GM12878 (cell line): ENCODE measurements at regions not wholly inside any gene's neighbourhood (a gene's known extent, or its start where the extent isn't known, plus 50 kb on each side); places are given as distances from the start of the nearest gene placed in this dataset.

Source experiments
- ATAC-seq: fragments of 200-7000 bp; cut with Tn5 transposase; 3 replicates; pipeline ENCODE4 v1.9.1; 2020; ENCODE audit warnings: mild to moderate bottlenecking, moderate library complexity
- BruUV-seq: library from RNA; stranded (reverse); fragments of 400-500 nt; replicated peaks from 2 replicates; lab custom pipeline; 2021; lab: Mats Ljungman, UMichigan
- CTCF ChIA-PET: fragments of 300-600 bp; sonication (Branson Sonifier 250); formaldehyde crosslinking; extraction: SDS; loops from one replicate; lab custom pipeline; 2021; ENCODE audit warnings: inconsistent platforms; lab: Yijun Ruan, JAX
- POLR2A ChIA-PET: fragments of 350-600 bp; formaldehyde crosslinking; extraction: SDS; loops from one replicate; lab custom pipeline; 2021; ENCODE audit warnings: inconsistent platforms; lab: Charles Lee
- RAD21 ChIA-PET: fragments of 300-600 bp; sonication (Branson Sonifier 250); formaldehyde crosslinking; loops from one replicate; lab custom pipeline; 2023; ENCODE audit warnings: antibody characterized with exemption; ENCODE audit not compliant: unreplicated experiment; lab: Charles Lee
- SMC1A ChIA-PET: fragments of 300-600 bp; sonication (Branson Sonifier 250); formaldehyde crosslinking; loops from one replicate; lab custom pipeline; 2023; ENCODE audit not compliant: unreplicated experiment, uncharacterized antibody; lab: Charles Lee
- DNase-seq: peaks from one replicate; pipeline ENCODE4 v3.0.0-alpha.2; 2011; ENCODE audit warnings: low read depth, low spot score
- FAIRE-seq: peaks from 3 replicates; lab custom pipeline; 2011; peaks lifted over from hg19 to GRCh38; lab: Jason Lieb, UNC
- H2AFZ ChIP-seq: 2 replicates; pipeline ENCODE4 v1.6.0; 2011; ENCODE audit warnings: low read depth, low read length, control low read depth; ENCODE audit not compliant: control insufficient read depth
- H3K27ac ChIP-seq: 2 replicates; pipeline ENCODE4 v1.5.1; 2011; ENCODE audit warnings: control low read depth; ENCODE audit not compliant: control insufficient read depth, insufficient read depth
- H3K27me3 ChIP-seq, 2 experiments: replicated peaks in 1 of 2; 2 replicates each; pipeline versions ENCODE4 v1.6.0 to v1.6.1; 2011; ENCODE audit warnings: low read length in 1 of 2; ENCODE audit not compliant: control insufficient read depth in 2 of 2, insufficient read depth in 2 of 2
- H3K36me3 ChIP-seq, 2 experiments: 2 replicates each; pipeline ENCODE4 v1.5.1; 2011; ENCODE audit warnings: low read length in 1 of 2; ENCODE audit not compliant: control insufficient read depth in 2 of 2, insufficient read depth in 2 of 2
- H3K4me1 ChIP-seq: 2 replicates; pipeline ENCODE4 v1.6.1; 2011; ENCODE audit warnings: mild to moderate bottlenecking, low read length, moderate library complexity, mixed read lengths; ENCODE audit not compliant: control insufficient read depth, insufficient read depth
- H3K4me2 ChIP-seq: 2 replicates; pipeline ENCODE4 v1.6.0; 2011; ENCODE audit warnings: control low read depth; ENCODE audit not compliant: control insufficient read depth, insufficient read depth
- H3K4me3 ChIP-seq: fragments of 200-600 bp; sonication (generic); 2 replicates; pipeline ENCODE4 v1.5.1; 2016
- H3K79me2 ChIP-seq: 2 replicates; pipeline ENCODE4 v1.6.0; 2011; ENCODE audit warnings: low read length; ENCODE audit not compliant: control insufficient read depth, insufficient read depth
- H3K9ac ChIP-seq: 2 replicates; pipeline ENCODE4 v1.8.0; 2011; ENCODE audit warnings: low read length, control low read depth, mixed read lengths; ENCODE audit not compliant: control insufficient read depth, insufficient read depth
- H3K9me3 ChIP-seq: replicated peaks from 3 replicates; pipeline ENCODE4 v1.5.1; 2011; ENCODE audit warnings: mild to moderate bottlenecking, low read length; ENCODE audit not compliant: control insufficient read depth, insufficient read depth
- H4K20me1 ChIP-seq: 2 replicates; pipeline ENCODE4 v1.6.0; 2011; ENCODE audit not compliant: control insufficient read depth, insufficient read depth
- ATF3 ChIP-seq: IDR thresholded peaks from 2 replicates; pipeline ENCODE4 v1.6.1; 2011; ENCODE audit warnings: low read depth, mild to moderate bottlenecking, low read length, moderate library complexity, borderline replicate concordance; ENCODE audit errors: extremely low read depth
- BCL11A ChIP-seq: IDR thresholded peaks from 2 replicates; pipeline ENCODE4 v1.6.1; 2011; ENCODE audit warnings: low read depth, low read length
- CBX5 ChIP-seq: sonication (generic); IDR thresholded peaks from 2 replicates; pipeline ENCODE4 v1.6.1; 2016; ENCODE audit warnings: low read depth, moderate library complexity, mild to moderate bottlenecking, inconsistent platforms
- NFIC ChIP-seq: IDR thresholded peaks from 2 replicates; pipeline ENCODE4 v1.6.1; 2012; ENCODE audit warnings: low read depth, mild to moderate bottlenecking, inconsistent platforms, low read length, moderate library complexity
- SMAD5 ChIP-seq: IDR thresholded peaks from 2 replicates; pipeline ENCODE4 v1.6.1; 2016; ENCODE audit warnings: antibody characterized with exemption, low read depth
- ZNF622 ChIP-seq: fragments of 450-650 bp; IDR thresholded peaks from 2 replicates; pipeline ENCODE4 v1.6.1; 2017; ENCODE audit warnings: mild to moderate bottlenecking, inconsistent platforms
- WGBS: methylation state at CpG from one replicate; pipeline ENCODE4 v1.1.6; 2016; ENCODE audit warnings: low lambda C conversion rate; ENCODE audit not compliant: insufficient replicate concordance, insufficient coverage; ENCODE audit errors: missing lambda C conversion rate; 5-methylcytosine and 5-hydroxymethylcytosine counted together
- in situ Hi-C: fragments of 300-500 bp; cut with MboI; formaldehyde crosslinking; loops from 9 replicates; pipeline ENCODE4 v1.14.3; 2018; ENCODE audit warnings: mixed read lengths
- intact Hi-C: fragments of 100-400 bp; cut with micrococcal nuclease; formaldehyde crosslinking; loops from one replicate; pipeline ENCODE4 v1.14.2; 2022; ENCODE audit not compliant: unreplicated experiment
- TF ChIP-seq, protein P1 (sequence below): IDR thresholded peaks from 2 replicates; pipeline ENCODE4 v1.6.1; 2012; ENCODE audit warnings: low read depth, low read length, improper control_type of control experiment
- TF ChIP-seq, protein P2 (sequence below): fragments of 150-350 bp; IDR thresholded peaks from 2 replicates; pipeline ENCODE4 v1.6.1; 2016; ENCODE audit warnings: low read depth, low read length
- TF ChIP-seq, protein P3 (sequence below): IDR thresholded peaks from 2 replicates; pipeline ENCODE4 v1.6.1; 2012; ENCODE audit warnings: low read depth, low read length, improper control_type of control experiment
- TF ChIP-seq, protein P4 (sequence below): IDR thresholded peaks from 2 replicates; pipeline ENCODE4 v1.6.1; 2011; ENCODE audit warnings: low read depth, low read length, improper control_type of control experiment, borderline replicate concordance

- no peaks in the 10 kb centered on the region for H3K36me3 ChIP-seq
- H3K9me3 ChIP-seq: peaks cover 10% of the 10 kb centered on the region; the same call in 2 of the 3 replicates
- H3K27ac ChIP-seq: no peak overlapping the region
- no peak overlapping the region for H3K9ac ChIP-seq
- CTCF ChIA-PET: no interaction called here
- no TSS peak for BruUV-seq
- TF ChIP-seq CBX5: peak; percentile 24; the same call in 1 of the 2 replicates
- TF ChIP-seq, protein P1, sequence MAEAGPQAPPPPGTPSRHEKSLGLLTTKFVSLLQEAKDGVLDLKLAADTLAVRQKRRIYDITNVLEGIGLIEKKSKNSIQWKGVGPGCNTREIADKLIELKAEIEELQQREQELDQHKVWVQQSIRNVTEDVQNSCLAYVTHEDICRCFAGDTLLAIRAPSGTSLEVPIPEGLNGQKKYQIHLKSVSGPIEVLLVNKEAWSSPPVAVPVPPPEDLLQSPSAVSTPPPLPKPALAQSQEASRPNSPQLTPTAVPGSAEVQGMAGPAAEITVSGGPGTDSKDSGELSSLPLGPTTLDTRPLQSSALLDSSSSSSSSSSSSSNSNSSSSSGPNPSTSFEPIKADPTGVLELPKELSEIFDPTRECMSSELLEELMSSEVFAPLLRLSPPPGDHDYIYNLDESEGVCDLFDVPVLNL: no peak
- H3K27me3 ChIP-seq: no peaks in the 10 kb centered on the region
- SMC1A ChIA-PET: interaction anchor here (0.6 kb wide), 1 partner anchor 156 kb away, joined by 4 read pairs; no protein-coding TSS in a partner anchor
- FAIRE-seq (no peak), DNase-seq (no peak), ATAC-seq (no peak)
- RAD21 ChIA-PET: no interaction called here
- POLR2A ChIA-PET: no interaction called here
- WGBS: 14% methylated on average over 3 of the region's 3 CpGs
- intact Hi-C loops: no loop called here
- no peaks in the 10 kb centered on the region for H3K4me1 ChIP-seq
- in situ Hi-C loops: no loop called here
- no peak overlapping the region for H3K4me2 ChIP-seq
- H3K79me2 ChIP-seq: no peaks in the 10 kb centered on the region
- H2AFZ ChIP-seq: no peak overlapping the region
- H4K20me1 ChIP-seq: no peaks in the 10 kb centered on the region
- no peak overlapping the region for H3K4me3 ChIP-seq
These were observed 304.2 kb upstream of the CADM1 start for GRCh38 chr11:115808351-115808940.

DNA sequence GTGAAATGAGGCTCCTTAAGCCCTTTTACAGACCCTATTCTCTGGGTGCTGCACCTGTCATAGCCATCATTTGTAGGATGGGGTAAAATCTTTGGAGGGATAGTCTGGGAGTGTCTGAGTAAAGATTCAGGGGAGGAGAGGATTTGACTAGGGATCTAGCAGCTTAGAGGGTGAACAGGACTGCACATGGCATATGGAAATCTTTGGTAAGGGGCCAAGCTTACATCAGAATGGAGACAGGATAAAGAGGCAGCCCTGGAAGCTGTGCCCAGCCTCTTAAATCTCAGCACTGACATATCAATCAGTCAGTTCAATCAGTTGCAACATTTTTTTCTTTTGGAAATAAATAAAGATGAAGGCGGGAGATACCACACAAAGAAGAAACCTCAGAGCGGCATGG lies 301.8 kb upstream of the CADM1 start:
- 97% methylated on average over 2 of the region's 2 CpGs for WGBS
- no peak overlapping the region for H3K9ac ChIP-seq
- H3K27ac ChIP-seq: no peak overlapping the region
- in situ Hi-C loops: no loop called here
- RAD21 ChIA-PET: no interaction called here
- no peak overlapping the region for H3K4me3 ChIP-seq
- H3K79me2 ChIP-seq: no peaks in the 10 kb centered on the region
- no peak for DNase-seq
- intact Hi-C loops: no loop called here
- CTCF ChIA-PET: no interaction called here
- POLR2A ChIA-PET: no interaction called here
- no peaks in the 10 kb centered on the region for H3K4me1 ChIP-seq
- no peak overlapping the region for H3K4me2 ChIP-seq
- SMC1A ChIA-PET: interaction anchor here (1.2 kb wide), 1 partner anchor 12 kb away, joined by 3 read pairs; no protein-coding TSS in a partner anchor
- no peak overlapping the region for H2AFZ ChIP-seq
- H3K27me3 ChIP-seq: no peaks in the 10 kb centered on the region
- no TSS peak for BruUV-seq
- no peak for ATAC-seq
- H3K36me3 ChIP-seq: no peaks in the 10 kb centered on the region
- no peaks in the 10 kb centered on the region for H4K20me1 ChIP-seq
- FAIRE-seq: no peak
- H3K9me3 ChIP-seq: peaks cover 10% of the 10 kb centered on the region; the same call in 2 of the 3 replicates
- TF ChIP-seq, protein P2, sequence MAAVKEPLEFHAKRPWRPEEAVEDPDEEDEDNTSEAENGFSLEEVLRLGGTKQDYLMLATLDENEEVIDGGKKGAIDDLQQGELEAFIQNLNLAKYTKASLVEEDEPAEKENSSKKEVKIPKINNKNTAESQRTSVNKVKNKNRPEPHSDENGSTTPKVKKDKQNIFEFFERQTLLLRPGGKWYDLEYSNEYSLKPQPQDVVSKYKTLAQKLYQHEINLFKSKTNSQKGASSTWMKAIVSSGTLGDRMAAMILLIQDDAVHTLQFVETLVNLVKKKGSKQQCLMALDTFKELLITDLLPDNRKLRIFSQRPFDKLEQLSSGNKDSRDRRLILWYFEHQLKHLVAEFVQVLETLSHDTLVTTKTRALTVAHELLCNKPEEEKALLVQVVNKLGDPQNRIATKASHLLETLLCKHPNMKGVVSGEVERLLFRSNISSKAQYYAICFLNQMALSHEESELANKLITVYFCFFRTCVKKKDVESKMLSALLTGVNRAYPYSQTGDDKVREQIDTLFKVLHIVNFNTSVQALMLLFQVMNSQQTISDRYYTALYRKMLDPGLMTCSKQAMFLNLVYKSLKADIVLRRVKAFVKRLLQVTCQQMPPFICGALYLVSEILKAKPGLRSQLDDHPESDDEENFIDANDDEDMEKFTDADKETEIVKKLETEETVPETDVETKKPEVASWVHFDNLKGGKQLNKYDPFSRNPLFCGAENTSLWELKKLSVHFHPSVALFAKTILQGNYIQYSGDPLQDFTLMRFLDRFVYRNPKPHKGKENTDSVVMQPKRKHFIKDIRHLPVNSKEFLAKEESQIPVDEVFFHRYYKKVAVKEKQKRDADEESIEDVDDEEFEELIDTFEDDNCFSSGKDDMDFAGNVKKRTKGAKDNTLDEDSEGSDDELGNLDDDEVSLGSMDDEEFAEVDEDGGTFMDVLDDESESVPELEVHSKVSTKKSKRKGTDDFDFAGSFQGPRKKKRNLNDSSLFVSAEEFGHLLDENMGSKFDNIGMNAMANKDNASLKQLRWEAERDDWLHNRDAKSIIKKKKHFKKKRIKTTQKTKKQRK: no peak
- no peak for TF ChIP-seq ZNF622
- TF ChIP-seq ATF3: no peak
- TF ChIP-seq, protein P3, sequence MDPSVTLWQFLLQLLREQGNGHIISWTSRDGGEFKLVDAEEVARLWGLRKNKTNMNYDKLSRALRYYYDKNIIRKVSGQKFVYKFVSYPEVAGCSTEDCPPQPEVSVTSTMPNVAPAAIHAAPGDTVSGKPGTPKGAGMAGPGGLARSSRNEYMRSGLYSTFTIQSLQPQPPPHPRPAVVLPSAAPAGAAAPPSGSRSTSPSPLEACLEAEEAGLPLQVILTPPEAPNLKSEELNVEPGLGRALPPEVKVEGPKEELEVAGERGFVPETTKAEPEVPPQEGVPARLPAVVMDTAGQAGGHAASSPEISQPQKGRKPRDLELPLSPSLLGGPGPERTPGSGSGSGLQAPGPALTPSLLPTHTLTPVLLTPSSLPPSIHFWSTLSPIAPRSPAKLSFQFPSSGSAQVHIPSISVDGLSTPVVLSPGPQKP: no peak
- no peak for TF ChIP-seq SMAD5
- no peak for TF ChIP-seq BCL11A
- TF ChIP-seq, protein P4, sequence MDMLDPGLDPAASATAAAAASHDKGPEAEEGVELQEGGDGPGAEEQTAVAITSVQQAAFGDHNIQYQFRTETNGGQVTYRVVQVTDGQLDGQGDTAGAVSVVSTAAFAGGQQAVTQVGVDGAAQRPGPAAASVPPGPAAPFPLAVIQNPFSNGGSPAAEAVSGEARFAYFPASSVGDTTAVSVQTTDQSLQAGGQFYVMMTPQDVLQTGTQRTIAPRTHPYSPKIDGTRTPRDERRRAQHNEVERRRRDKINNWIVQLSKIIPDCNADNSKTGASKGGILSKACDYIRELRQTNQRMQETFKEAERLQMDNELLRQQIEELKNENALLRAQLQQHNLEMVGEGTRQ: no peak
- TF ChIP-seq NFIC: no peak
